GM21526 (cell line): ENCODE measurements at regions not wholly inside any gene's neighbourhood (a gene's known extent, or its start where the extent isn't known, plus 50 kb on each side); places are given as distances from the start of the nearest gene placed in this dataset.

Experiments
- ATAC-seq: cut with Tn5 transposase; IDR thresholded peaks from one replicate; pipeline ENCODE4 v1.9.1; 2021; ENCODE audit warnings: moderate library complexity; ENCODE audit not compliant: unreplicated experiment, low FRiP score

GRCh38 chr5:4099386-4099785 lies 503.8 kb downstream of the IRX1 start:
- no peak for ATAC-seq

GRCh38 chr5:4100739-4101138 lies 505.1 kb downstream of the IRX1 start:
- no peak for ATAC-seq

GRCh38 chr5:4101189-4101588 lies 505.6 kb downstream of the IRX1 start:
- ATAC-seq = no peak

GRCh38 chr5:4104831-4105597 lies 509.4 kb downstream of the IRX1 start:
- no peak for ATAC-seq

GRCh38 chr5:4108690-4109089 lies 513.1 kb downstream of the IRX1 start:
- no peak for ATAC-seq

GRCh38 chr5:4113426-4113825 lies 517.8 kb downstream of the IRX1 start:
- no peak for ATAC-seq

GRCh38 chr5:4113905-4114304 lies 518.3 kb downstream of the IRX1 start:
- ATAC-seq = no peak

- no peak for ATAC-seq
Observed at GRCh38 chr5:4114452-4114851, 518.8 kb downstream of the IRX1 start.

- ATAC-seq = no peak
Observed at GRCh38 chr5:4116834-4117233, 521.2 kb downstream of the IRX1 start.

- ATAC-seq = no peak
Observed at GRCh38 chr5:4124221-4124970, 528.8 kb downstream of the IRX1 start.

GRCh38 chr5:4128994-4129393 lies 533.4 kb downstream of the IRX1 start:
- ATAC-seq = no peak

- ATAC-seq = no peak
Observed at GRCh38 chr5:4129523-4129922, 533.9 kb downstream of the IRX1 start.

GRCh38 chr5:4130819-4131218 lies 535.2 kb downstream of the IRX1 start:
- ATAC-seq = no peak

GRCh38 chr5:4137781-4138180 lies 542.1 kb downstream of the IRX1 start:
- no peak for ATAC-seq

GRCh38 chr5:4142842-4143241 lies 547.2 kb downstream of the IRX1 start:
- no peak for ATAC-seq

- ATAC-seq = no peak
Observed at GRCh38 chr5:4144411-4145007, 548.9 kb downstream of the IRX1 start.

GRCh38 chr5:4145511-4145910 lies 549.9 kb downstream of the IRX1 start:
- no peak for ATAC-seq

- no peak for ATAC-seq
Observed at GRCh38 chr5:4148009-4148408, 552.4 kb downstream of the IRX1 start.

- no peak for ATAC-seq
Observed at GRCh38 chr5:4150067-4150466, 554.4 kb downstream of the IRX1 start.

GRCh38 chr5:4156153-4156552 lies 560.5 kb downstream of the IRX1 start:
- ATAC-seq = no peak

- ATAC-seq = no peak
Observed at GRCh38 chr5:4156889-4157288, 561.3 kb downstream of the IRX1 start.
